IMR-90 (cell line): ENCODE measurements at regions not wholly inside any gene's neighbourhood (a gene's known extent, or its start where the extent isn't known, plus 50 kb on each side); places are given as distances from the start of the nearest gene placed in this dataset.

ENCODE experiments used
- ATAC-seq: fragments of 200-7000 bp; cut with Tn5 transposase; 2 replicates; pipeline ENCODE4 v1.9.1; 2020; ENCODE audit warnings: low read depth, mild to moderate bottlenecking, moderate library complexity
- BruUV-seq: library from RNA; stranded (reverse); fragments of 400-500 nt; replicated peaks from 2 replicates; lab custom pipeline; 2021; lab: Mats Ljungman, UMichigan
- CTCF ChIA-PET: fragments of 300-600 bp; formaldehyde crosslinking; extraction: SDS; loops from one replicate; lab custom pipeline; 2021; ENCODE audit warnings: antibody characterized with exemption; lab: Yijun Ruan, JAX
- POLR2A ChIA-PET: fragments of 300-600 bp; sonication (Branson Sonifier 250); formaldehyde crosslinking; loops from one replicate; lab custom pipeline; 2022; ENCODE audit warnings: antibody characterized with exemption; ENCODE audit not compliant: unreplicated experiment; lab: Charles Lee
- DNase-seq: peaks from one replicate; pipeline ENCODE4 v3.0.0; 2013
- H2AFZ ChIP-seq: replicated peaks from 2 replicates; pipeline ENCODE3; 2013; ENCODE audit warnings: low read length, mild to moderate bottlenecking; ENCODE audit not compliant: poor library complexity
- H2AK5ac ChIP-seq: 2 replicates; pipeline ENCODE4 v1.6.1; 2013; ENCODE audit warnings: low read depth, low read length, inconsistent platforms
- H2AK9ac ChIP-seq: replicated peaks from 2 replicates; pipeline ENCODE3; 2013; ENCODE audit warnings: mild to moderate bottlenecking, low read depth, low read length, moderate library complexity; ENCODE audit not compliant: poor library complexity
- H2BK120ac ChIP-seq: 2 replicates; pipeline ENCODE4 v1.6.1; 2013; ENCODE audit warnings: low read depth, low read length, inconsistent platforms
- H2BK15ac ChIP-seq: 3 replicates; pipeline ENCODE4 v1.6.1; 2013; ENCODE audit warnings: low read depth, low read length, inconsistent platforms
- H2BK20ac ChIP-seq: 2 replicates; pipeline ENCODE4 v1.6.1; 2013; ENCODE audit warnings: low read depth, mild to moderate bottlenecking, inconsistent platforms, low read length, moderate library complexity
- H2BK5ac ChIP-seq: 2 replicates; pipeline ENCODE4 v1.6.1; 2013; ENCODE audit warnings: mild to moderate bottlenecking, low read depth, low read length, inconsistent platforms; ENCODE audit not compliant: poor library complexity, severe bottlenecking
- H3K14ac ChIP-seq: replicated peaks from 2 replicates; pipeline ENCODE4 v1.6.1; 2013; ENCODE audit warnings: low read depth, low read length, inconsistent platforms
- H3K18ac ChIP-seq: 2 replicates; pipeline ENCODE4 v1.6.1; 2013; ENCODE audit warnings: low read depth, low read length, control low read depth
- H3K23ac ChIP-seq: 2 replicates; pipeline ENCODE4 v1.6.1; 2013; ENCODE audit warnings: low read depth, low read length, inconsistent platforms
- H3K27ac ChIP-seq: 2 replicates; pipeline ENCODE4 v1.5.1; 2013; ENCODE audit warnings: mild to moderate bottlenecking, control low read depth, low read length; ENCODE audit not compliant: insufficient read depth
- H3K27me3 ChIP-seq: 2 replicates; pipeline ENCODE4 v1.6.1; 2013; ENCODE audit warnings: low read length; ENCODE audit not compliant: control insufficient read depth, insufficient read depth
- H3K36me3 ChIP-seq: 2 replicates; pipeline ENCODE4 v1.6.1; 2013; ENCODE audit warnings: low read length, mixed read lengths; ENCODE audit not compliant: control insufficient read depth, insufficient read depth
- H3K4ac ChIP-seq: 2 replicates; pipeline ENCODE4 v1.6.1; 2013; ENCODE audit warnings: low read depth, low read length, inconsistent platforms
- H3K4me1 ChIP-seq: 2 replicates; pipeline ENCODE4 v1.6.1; 2013; ENCODE audit warnings: low read length, mixed read lengths; ENCODE audit not compliant: control insufficient read depth, insufficient read depth
- H3K4me2 ChIP-seq: 2 replicates; pipeline ENCODE4 v1.6.1; 2013; ENCODE audit warnings: low read depth, mild to moderate bottlenecking, control low read depth, low read length, moderate library complexity
- H3K4me3 ChIP-seq: 2 replicates; pipeline ENCODE4 v1.5.1; 2013; ENCODE audit warnings: low read depth, mild to moderate bottlenecking, control low read depth, low read length, moderate library complexity; ENCODE audit not compliant: insufficient read depth
- H3K56ac ChIP-seq: 2 replicates; pipeline ENCODE4 v1.6.1; 2013; ENCODE audit warnings: low read length, inconsistent platforms; ENCODE audit not compliant: insufficient read depth; ENCODE audit errors: extremely low read depth
- H3K79me1 ChIP-seq, 2 experiments: 2 replicates each; pipeline ENCODE4 v1.6.1; 2013; ENCODE audit warnings: low read length in 2 of 2, inconsistent platforms in 1 of 2, low read depth in 1 of 2
- H3K9ac ChIP-seq: 2 replicates; pipeline ENCODE4 v1.6.1; 2013; ENCODE audit warnings: low read depth, low read length, control low read depth
- H3K9me1 ChIP-seq: 2 replicates; pipeline ENCODE4 v1.6.1; 2013; ENCODE audit warnings: low read length, inconsistent platforms; ENCODE audit not compliant: insufficient read depth
- H3K9me3 ChIP-seq: 2 replicates; pipeline ENCODE4 v1.6.1; 2013; ENCODE audit warnings: low read length; ENCODE audit not compliant: control insufficient read depth, insufficient read depth
- H4K20me1 ChIP-seq: 2 replicates; pipeline ENCODE4 v1.6.1; 2013; ENCODE audit warnings: low read length, inconsistent platforms; ENCODE audit not compliant: insufficient read depth
- H4K5ac ChIP-seq: 2 replicates; pipeline ENCODE4 v1.6.1; 2013; ENCODE audit warnings: mild to moderate bottlenecking, low read depth, low read length, control low read depth
- H4K8ac ChIP-seq, 2 experiments: 2 replicates each; pipeline ENCODE4 v1.6.1; 2013; ENCODE audit warnings: low read depth in 2 of 2, low read length in 2 of 2, control low read depth in 1 of 2, inconsistent platforms in 1 of 2
- H4K91ac ChIP-seq: 2 replicates; pipeline ENCODE4 v1.6.1; 2013; ENCODE audit warnings: low read depth, low read length, inconsistent platforms; ENCODE audit not compliant: insufficient read depth
- BHLHE40 ChIP-seq: fragments of 150-350 bp; IDR thresholded peaks from 2 replicates; pipeline ENCODE4 v1.6.1; 2016; ENCODE audit warnings: mild to moderate bottlenecking, low read depth, low read length
- CHD1 ChIP-seq: IDR thresholded peaks from 2 replicates; pipeline ENCODE4 v1.6.1; 2012; ENCODE audit warnings: low read depth, low read length, improper control_type of control experiment
- FOS ChIP-seq: fragments of 150-350 bp; IDR thresholded peaks from 2 replicates; pipeline ENCODE4 v1.6.1; 2016; ENCODE audit warnings: low read depth, low read length
- MAZ ChIP-seq: IDR thresholded peaks from 2 replicates; pipeline ENCODE4 v1.6.1; 2012; ENCODE audit warnings: low read depth, mild to moderate bottlenecking, low read length, improper control_type of control experiment, moderate library complexity, borderline replicate concordance
- MXI1 ChIP-seq: IDR thresholded peaks from 2 replicates; pipeline ENCODE4 v1.6.1; 2012; ENCODE audit warnings: low read depth, mild to moderate bottlenecking, low read length, moderate library complexity, borderline replicate concordance
- NFE2L2 ChIP-seq: fragments of 150-350 bp; IDR thresholded peaks from 2 replicates; pipeline ENCODE4 v1.6.1; 2016; ENCODE audit warnings: low read depth, mild to moderate bottlenecking, low read length
- POLR2A ChIP-seq: IDR thresholded peaks from 2 replicates; pipeline ENCODE4 v1.6.1; 2012; ENCODE audit warnings: mild to moderate bottlenecking, low read depth, low read length
- RAD21 ChIP-seq: IDR thresholded peaks from 2 replicates; pipeline ENCODE4 v1.6.1; 2012; ENCODE audit warnings: low read length, improper control_type of control experiment
- RCOR1 ChIP-seq: IDR thresholded peaks from 2 replicates; pipeline ENCODE4 v1.6.1; 2012; ENCODE audit warnings: mild to moderate bottlenecking, low read length, improper control_type of control experiment; ENCODE audit not compliant: insufficient replicate concordance
- RFX5 ChIP-seq: IDR thresholded peaks from 2 replicates; pipeline ENCODE4 v1.8.0; 2012; ENCODE audit warnings: low read depth, mild to moderate bottlenecking, low read length, moderate library complexity
- SMC3 ChIP-seq: fragments of 150-350 bp; IDR thresholded peaks from 2 replicates; pipeline ENCODE4 v1.6.1; 2016; ENCODE audit warnings: low read depth, mild to moderate bottlenecking, antibody characterized with exemption, low read length, moderate library complexity
- USF2 ChIP-seq: fragments of 150-350 bp; IDR thresholded peaks from 2 replicates; pipeline ENCODE4 v1.6.1; 2017; ENCODE audit warnings: mild to moderate bottlenecking, antibody characterized with exemption, low read length, low read depth
- WGBS, 2 experiments: methylation state at CpG; one replicate each; pipeline versions ENCODE4 v1.1.5 to v1.1.7; 2013; ENCODE audit warnings: missing lambda C conversion rate in 2 of 2; ENCODE audit not compliant: insufficient read length in 1 of 2; ENCODE audit errors: extremely low coverage in 2 of 2; 5-methylcytosine and 5-hydroxymethylcytosine counted together
- dilution Hi-C: fragments of 300-500 bp; cut with HindIII; formaldehyde crosslinking; loops from one replicate; pipeline ENCODE4 v1.14.3; 2018; ENCODE audit warnings: low sequenced_read_pairs; ENCODE audit not compliant: unreplicated experiment
- in situ Hi-C: fragments of 300-500 bp; cut with MboI; formaldehyde crosslinking; loops from 3 replicates; pipeline ENCODE4 v1.14.3; 2019; ENCODE audit warnings: low sequenced_read_pairs, inconsistent platforms, mixed read lengths
- intact Hi-C: fragments of 100-400 bp; cut with micrococcal nuclease; formaldehyde crosslinking; loops from 2 replicates; pipeline ENCODE4 v1.10.0; 2022
- TF ChIP-seq, protein P1 (sequence below): conservative IDR thresholded peaks from 2 replicates; pipeline ENCODE4 v1.5.1; 2012; ENCODE audit warnings: mild to moderate bottlenecking, low read depth, low read length, improper control_type of control experiment
- TF ChIP-seq, protein P2 (sequence below): fragments of 150-350 bp; IDR thresholded peaks from 2 replicates; pipeline ENCODE4 v1.6.1; 2016; ENCODE audit warnings: low read depth, mild to moderate bottlenecking, low read length, moderate library complexity, borderline replicate concordance

DNA sequence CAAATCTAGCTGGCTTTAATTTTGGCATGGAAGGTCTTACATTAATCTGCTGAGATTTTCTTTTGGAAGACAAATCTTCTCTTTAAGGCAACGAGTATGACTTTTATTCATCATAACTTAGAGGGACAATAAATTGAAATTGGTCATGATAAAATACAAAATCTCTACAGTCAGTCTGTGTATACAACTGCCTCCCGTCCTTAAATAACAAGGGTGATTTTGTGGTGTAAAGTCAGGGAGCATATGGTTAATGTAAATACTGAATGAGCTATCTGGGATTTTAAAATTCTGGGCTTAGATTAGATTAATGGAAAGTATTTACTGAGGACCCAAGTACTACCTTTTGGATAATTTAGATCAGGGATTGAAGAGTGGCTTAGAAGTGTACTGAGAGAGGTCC lies 328.4 kb upstream of the HAND2 start:
- H3K4me1 ChIP-seq = no peaks in the 10 kb centered on the region
- intact Hi-C loops (no loop called here), dilution Hi-C loops (no loop called here), in situ Hi-C loops (no loop called here)
- H3K4me3 ChIP-seq = no peak overlapping the region
- H4K91ac ChIP-seq = no peak overlapping the region
- TF ChIP-seq RCOR1 (no peak), RAD21 (no peak), FOS (no peak), USF2 (no peak), RFX5 (no peak), NFE2L2 (no peak), BHLHE40 (no peak), POLR2A (no peak), MAZ (no peak), CHD1 (no peak), SMC3 (no peak), MXI1 (no peak)
- TF ChIP-seq, protein P1, sequence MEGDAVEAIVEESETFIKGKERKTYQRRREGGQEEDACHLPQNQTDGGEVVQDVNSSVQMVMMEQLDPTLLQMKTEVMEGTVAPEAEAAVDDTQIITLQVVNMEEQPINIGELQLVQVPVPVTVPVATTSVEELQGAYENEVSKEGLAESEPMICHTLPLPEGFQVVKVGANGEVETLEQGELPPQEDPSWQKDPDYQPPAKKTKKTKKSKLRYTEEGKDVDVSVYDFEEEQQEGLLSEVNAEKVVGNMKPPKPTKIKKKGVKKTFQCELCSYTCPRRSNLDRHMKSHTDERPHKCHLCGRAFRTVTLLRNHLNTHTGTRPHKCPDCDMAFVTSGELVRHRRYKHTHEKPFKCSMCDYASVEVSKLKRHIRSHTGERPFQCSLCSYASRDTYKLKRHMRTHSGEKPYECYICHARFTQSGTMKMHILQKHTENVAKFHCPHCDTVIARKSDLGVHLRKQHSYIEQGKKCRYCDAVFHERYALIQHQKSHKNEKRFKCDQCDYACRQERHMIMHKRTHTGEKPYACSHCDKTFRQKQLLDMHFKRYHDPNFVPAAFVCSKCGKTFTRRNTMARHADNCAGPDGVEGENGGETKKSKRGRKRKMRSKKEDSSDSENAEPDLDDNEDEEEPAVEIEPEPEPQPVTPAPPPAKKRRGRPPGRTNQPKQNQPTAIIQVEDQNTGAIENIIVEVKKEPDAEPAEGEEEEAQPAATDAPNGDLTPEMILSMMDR = no peak
- TF ChIP-seq, protein P2, sequence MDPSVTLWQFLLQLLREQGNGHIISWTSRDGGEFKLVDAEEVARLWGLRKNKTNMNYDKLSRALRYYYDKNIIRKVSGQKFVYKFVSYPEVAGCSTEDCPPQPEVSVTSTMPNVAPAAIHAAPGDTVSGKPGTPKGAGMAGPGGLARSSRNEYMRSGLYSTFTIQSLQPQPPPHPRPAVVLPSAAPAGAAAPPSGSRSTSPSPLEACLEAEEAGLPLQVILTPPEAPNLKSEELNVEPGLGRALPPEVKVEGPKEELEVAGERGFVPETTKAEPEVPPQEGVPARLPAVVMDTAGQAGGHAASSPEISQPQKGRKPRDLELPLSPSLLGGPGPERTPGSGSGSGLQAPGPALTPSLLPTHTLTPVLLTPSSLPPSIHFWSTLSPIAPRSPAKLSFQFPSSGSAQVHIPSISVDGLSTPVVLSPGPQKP = no peak
- no peak overlapping the region for H4K5ac ChIP-seq
- no peak overlapping the region for H2BK15ac ChIP-seq
- H3K27ac ChIP-seq = no peak overlapping the region
- no peak overlapping the region for H3K14ac ChIP-seq
- BruUV-seq = no TSS peak
- H2BK120ac ChIP-seq = no peak overlapping the region
- H3K9me1 ChIP-seq = no peaks in the 10 kb centered on the region
- no peak overlapping the region for H2BK20ac ChIP-seq
- no peaks in the 10 kb centered on the region for H3K9me3 ChIP-seq
- no peak overlapping the region for H4K8ac ChIP-seq
- no peaks in the 10 kb centered on the region for H3K79me1 ChIP-seq
- no peak overlapping the region for H2AK5ac ChIP-seq
- no peak overlapping the region for H3K4me2 ChIP-seq
- no peaks in the 10 kb centered on the region for H3K36me3 ChIP-seq
- ChIA-PET POLR2A (no interaction called here), CTCF (no interaction called here)
- H3K23ac ChIP-seq = no peak overlapping the region
- ATAC-seq (no peak), DNase-seq (no peak)
- H3K4ac ChIP-seq = no peak overlapping the region
- no peaks in the 10 kb centered on the region for H4K20me1 ChIP-seq
- H3K9ac ChIP-seq = no peak overlapping the region
- no peaks in the 10 kb centered on the region for H3K27me3 ChIP-seq
- H2AK9ac ChIP-seq = no peak overlapping the region
- no peak overlapping the region for H2AFZ ChIP-seq
- H3K56ac ChIP-seq = no peak overlapping the region
- H2BK5ac ChIP-seq = no peak overlapping the region
- WGBS, 2 experiments = no CpG with 5 or more reads among the region's 2 CpGs
- no peak overlapping the region for H3K18ac ChIP-seq
